Body of pancreas (tissue), 4 donors: ENCODE measurements at regions not wholly inside any gene's neighbourhood (a gene's known extent, or its start where the extent isn't known, plus 50 kb on each side); places are given as distances from the start of the nearest gene placed in this dataset.

Experiments used
- ATAC-seq: fragments of 150-250 bp; one replicate; pipeline ENCODE4 v1.9.1; 2016
- DNase-seq, 4 donors: peaks; one replicate each; pipeline ENCODE4 v3.0.0-alpha.2; 2019
- H3K27ac ChIP-seq, 4 donors: fragments of 200-600 bp; sonication (generic); 1 replicate in 3 of 4; 2 replicates in 1 of 4; pipeline versions ENCODE4 v1.5.1 to v1.6.1; 2016 to 2019; ENCODE audit warnings: mild to moderate bottlenecking in 1 of 4, mixed read lengths in 1 of 4, moderate library complexity in 1 of 4
- H3K27me3 ChIP-seq, 2 donors: fragments of 200-600 bp; sonication (generic); one replicate each; pipeline ENCODE4 v1.6.0; 2016; ENCODE audit warnings: mild to moderate bottlenecking in 1 of 2
- H3K36me3 ChIP-seq, 2 donors: fragments of 200-600 bp; sonication (generic); replicated peaks in 1 of 2; 2 replicates each; pipeline ENCODE4 v1.5.1; 2016; ENCODE audit warnings: low read depth in 2 of 2; ENCODE audit not compliant: insufficient read depth in 1 of 2
- H3K4me1 ChIP-seq: fragments of 200-600 bp; sonication (generic); one replicate; pipeline ENCODE4 v1.6.0; 2016
- H3K4me3 ChIP-seq, 2 donors: fragments of 200-600 bp; sonication (generic); 1 replicate in 1 of 2; 2 replicates in 1 of 2; pipeline ENCODE4 v1.5.1; 2016 to 2019
- H3K9me3 ChIP-seq, 3 donors: fragments of 200-600 bp; sonication (generic); 1 replicate in 2 of 3; 2 replicates in 1 of 3; pipeline ENCODE4 v1.5.1; 2016
- POLR2A ChIP-seq, 3 donors: fragments of 450-650 bp; IDR thresholded peaks; one replicate each; pipeline ENCODE4 v1.6.1; 2016; ENCODE audit warnings: antibody characterized with exemption in 3 of 3, mild to moderate bottlenecking in 2 of 3
- WGBS, 2 donors: methylation state at CpG; one replicate each; pipeline ENCODE4 v1.1.5; 2017; 5-methylcytosine and 5-hydroxymethylcytosine counted together
- intact Hi-C: fragments of 100-400 bp; cut with DNase I; formaldehyde crosslinking; loops from one replicate; pipeline ENCODE4 v1.15.1; 2023
- TF ChIP-seq, protein P1 (sequence below), 7 experiments: fragments of 450-650 bp in 4 of 7; fragments of 200-600 bp in 3 of 7; sonication (generic) in 3 of 7; IDR thresholded peaks; one replicate each; pipeline ENCODE4 v1.5.1; 2016 to 2019; ENCODE audit warnings: antibody characterized with exemption in 7 of 7

DNA sequence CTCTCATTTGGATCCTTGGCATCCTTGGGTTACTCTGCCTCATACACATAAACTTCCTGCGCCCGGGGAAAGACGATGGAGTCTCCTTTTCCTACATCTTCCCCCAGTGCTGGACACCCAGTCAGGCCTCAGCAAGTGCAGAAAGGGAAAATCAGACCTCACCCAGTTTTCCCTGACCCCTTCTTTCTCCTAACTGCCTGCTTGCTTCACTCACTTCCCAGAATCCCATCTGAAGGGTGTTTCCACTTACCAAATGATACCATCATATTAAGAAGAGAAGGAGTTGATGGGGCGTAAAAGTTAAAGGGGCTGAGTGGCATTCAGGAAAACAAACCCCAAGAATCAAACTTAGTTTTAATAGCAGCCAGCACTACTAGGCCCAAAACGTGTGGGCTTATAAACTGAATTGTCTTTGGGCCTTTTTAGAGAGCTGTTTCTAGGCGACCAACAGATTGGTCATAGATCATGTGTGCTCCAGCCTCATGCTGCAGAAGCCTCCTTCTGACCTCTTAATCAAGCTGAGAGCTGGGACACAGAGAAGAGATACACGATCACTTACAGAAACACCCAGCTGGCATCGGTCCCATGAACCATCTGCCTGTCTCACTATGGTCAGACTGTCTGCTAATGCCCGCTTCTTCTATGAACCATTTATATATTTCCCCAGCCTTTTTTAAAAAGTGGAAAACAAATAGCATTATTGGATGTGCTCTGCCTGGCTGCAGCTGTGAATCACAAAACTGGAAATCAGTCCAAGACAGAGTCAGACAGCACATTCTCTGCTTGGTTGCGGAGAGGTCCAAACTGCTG, 165.7 kb upstream of the SLC14A2 start:
- 70 to 72% methylated on average over 10 of the region's 10 CpGs for WGBS, 2 donors
- ATAC-seq: no peak

DNA sequence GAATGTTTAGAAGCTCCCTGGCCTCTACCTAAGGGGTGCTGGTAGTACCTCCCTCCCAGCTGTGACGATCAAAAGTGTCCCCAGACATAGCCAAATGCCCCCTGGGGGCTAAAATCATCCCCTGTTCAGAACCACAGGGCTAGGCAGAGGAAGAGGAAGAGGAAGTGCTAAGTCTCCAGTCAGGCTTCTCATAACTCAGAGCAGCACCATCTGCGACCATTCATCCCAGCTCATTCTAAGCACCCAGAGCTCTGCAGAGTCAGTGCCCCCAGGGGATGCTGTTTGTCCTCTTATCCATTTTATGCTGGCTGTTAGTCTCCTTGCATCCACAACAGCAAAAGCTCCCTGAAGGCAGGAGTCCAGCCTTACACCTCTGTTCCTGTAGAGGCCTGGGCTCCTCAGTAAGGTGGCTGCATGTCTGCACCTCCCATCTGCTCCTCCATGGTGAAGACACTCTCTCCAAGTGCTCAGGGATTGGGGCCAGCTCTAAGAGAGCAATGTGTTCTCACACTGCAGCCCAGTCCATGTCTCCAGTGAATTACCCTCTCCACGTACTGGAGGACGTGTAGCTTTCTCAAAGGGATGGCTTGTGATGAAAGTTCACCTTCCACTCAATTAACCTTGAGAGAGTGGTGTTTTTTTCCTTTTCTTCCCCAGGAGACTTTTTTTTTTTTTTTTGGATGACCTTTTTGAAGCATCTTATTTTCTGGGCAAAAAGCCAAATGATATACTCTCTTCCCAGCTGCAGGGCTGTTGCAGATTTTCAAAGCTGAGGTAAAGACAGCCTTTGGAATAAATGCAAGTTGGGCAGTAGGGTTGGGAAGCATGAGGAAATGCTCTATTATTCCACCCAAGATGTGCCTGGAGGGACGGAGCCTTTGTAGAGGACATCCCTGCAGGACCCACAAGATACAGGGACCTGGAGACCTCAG, 158.9 kb upstream of the SLC14A2 start:
- H3K27me3 ChIP-seq: no peaks in the 10 kb centered on the region
- DNase-seq (peak in 1 of 4 donors; percentile 4), ATAC-seq (no peak)
- H3K9me3 ChIP-seq: no peaks in the 10 kb centered on the region
- 62 to 65% methylated on average over 5 of the region's 5 CpGs for WGBS, 2 donors
- intact Hi-C loops: no loop called here
- no peak for TF ChIP-seq POLR2A (IDR thresholded peaks at IDR 0.05)
- TF ChIP-seq, protein P1, sequence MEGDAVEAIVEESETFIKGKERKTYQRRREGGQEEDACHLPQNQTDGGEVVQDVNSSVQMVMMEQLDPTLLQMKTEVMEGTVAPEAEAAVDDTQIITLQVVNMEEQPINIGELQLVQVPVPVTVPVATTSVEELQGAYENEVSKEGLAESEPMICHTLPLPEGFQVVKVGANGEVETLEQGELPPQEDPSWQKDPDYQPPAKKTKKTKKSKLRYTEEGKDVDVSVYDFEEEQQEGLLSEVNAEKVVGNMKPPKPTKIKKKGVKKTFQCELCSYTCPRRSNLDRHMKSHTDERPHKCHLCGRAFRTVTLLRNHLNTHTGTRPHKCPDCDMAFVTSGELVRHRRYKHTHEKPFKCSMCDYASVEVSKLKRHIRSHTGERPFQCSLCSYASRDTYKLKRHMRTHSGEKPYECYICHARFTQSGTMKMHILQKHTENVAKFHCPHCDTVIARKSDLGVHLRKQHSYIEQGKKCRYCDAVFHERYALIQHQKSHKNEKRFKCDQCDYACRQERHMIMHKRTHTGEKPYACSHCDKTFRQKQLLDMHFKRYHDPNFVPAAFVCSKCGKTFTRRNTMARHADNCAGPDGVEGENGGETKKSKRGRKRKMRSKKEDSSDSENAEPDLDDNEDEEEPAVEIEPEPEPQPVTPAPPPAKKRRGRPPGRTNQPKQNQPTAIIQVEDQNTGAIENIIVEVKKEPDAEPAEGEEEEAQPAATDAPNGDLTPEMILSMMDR (IDR thresholded peaks at IDR 0.05): no peak
- no peak overlapping the region for H3K27ac ChIP-seq
- H3K4me3 ChIP-seq: no peak overlapping the region
- H3K4me1 ChIP-seq: no peaks in the 10 kb centered on the region
- H3K36me3 ChIP-seq: no peaks in the 10 kb centered on the region

More for the DNA sequence above, 165.7 kb upstream of the SLC14A2 start:
- Histone ChIP-seq H3K27ac (no peak overlapping the region), H3K9me3 (no peaks in the 10 kb centered on the region), H3K27me3 (no peaks in the 10 kb centered on the region), H3K4me3 (no peak overlapping the region), H3K36me3 (no peaks in the 10 kb centered on the region), H3K4me1 (peaks cover 12% of the 10 kb centered on the region)
- intact Hi-C loops: no loop called here
- DNase-seq: peak; percentile 20 to 70 (median 54)
- TF ChIP-seq, protein P1 (IDR thresholded peaks at IDR 0.05): no peak
- no peak for TF ChIP-seq POLR2A (IDR thresholded peaks at IDR 0.05)

- Histone ChIP-seq H3K27me3 (no peaks in the 10 kb centered on the region), H3K36me3 (no peaks in the 10 kb centered on the region), H3K9me3 (no peaks in the 10 kb centered on the region), H3K27ac (no peak overlapping the region), H3K4me3 (no peak overlapping the region), H3K4me1 (no peaks in the 10 kb centered on the region)
- TF ChIP-seq, protein P1 (IDR thresholded peaks at IDR 0.05): no peak
- TF ChIP-seq POLR2A (IDR thresholded peaks at IDR 0.05): no peak
- DNase-seq (no peak), ATAC-seq (no peak)
- intact Hi-C loops: no loop called here
- WGBS, 2 donors: 55 to 82% methylated on average over 1 of the region's 1 CpG
Observed at GRCh38 chr18:45458033-45458432, 157.2 kb upstream of the SLC14A2 start.

DNA sequence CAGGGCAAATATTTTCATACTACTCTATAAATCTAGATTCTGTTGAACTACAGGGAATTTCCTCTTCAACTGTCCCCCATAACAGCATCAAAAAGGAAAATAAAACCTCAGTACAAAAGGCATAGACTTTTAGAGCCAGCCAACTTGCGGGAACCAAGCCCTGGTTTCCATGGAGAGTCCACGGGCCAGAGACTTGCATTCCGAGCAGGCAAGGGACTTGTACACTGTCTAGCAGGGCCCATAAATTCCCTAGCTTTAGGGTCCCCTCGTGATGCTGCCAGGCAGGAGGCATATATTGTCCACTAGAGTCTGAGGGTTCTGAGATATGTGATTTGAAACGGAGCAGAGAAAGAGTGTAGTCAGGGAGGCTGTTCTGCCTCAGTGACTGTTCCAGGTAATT, 153.1 kb upstream of the SLC14A2 start:
- intact Hi-C loops: no loop called here
- 67 to 75% methylated on average over 5 of the region's 5 CpGs for WGBS, 2 donors
- H3K4me3 ChIP-seq: no peak overlapping the region
- H3K9me3 ChIP-seq: no peaks in the 10 kb centered on the region
- no peak for TF ChIP-seq POLR2A (IDR thresholded peaks at IDR 0.05)
- TF ChIP-seq, protein P1 (IDR thresholded peaks at IDR 0.05): no peak
- DNase-seq: no peak
- H3K27me3 ChIP-seq: no peaks in the 10 kb centered on the region
- ATAC-seq: no peak
- H3K4me1 ChIP-seq: no peaks in the 10 kb centered on the region
- H3K27ac ChIP-seq: no peak overlapping the region
- no peaks in the 10 kb centered on the region for H3K36me3 ChIP-seq
